ENCODE measurements at regions not wholly inside any gene's neighbourhood (a gene's known extent, or its start where the extent isn't known, plus 50 kb on each side); places are given as distances from the start of the nearest gene placed in this dataset.
A peak's percentile ranks its signal among the peaks of the same experiment; 100 is the strongest.

- H3K4me3 ChIP-seq (ENCODE audit: low read depth, low read length): no peak overlapping the region
- H3K27ac ChIP-seq (ENCODE audit: extremely low read depth, low read depth, low read length): no peak overlapping the region
- H3K36me3 ChIP-seq (ENCODE audit: control insufficient read depth in 2 of 2, insufficient read depth in 1 of 2, low read length in 2 of 2): no peaks in the 10 kb centered on the region
- POLR2A ChIA-PET: no interaction called here
- no peaks in the 10 kb centered on the region for H3K9me3 ChIP-seq (ENCODE audit: control insufficient read depth, insufficient read depth, low read depth, low read length)
- H3K4me1 ChIP-seq (ENCODE audit: control insufficient read depth, insufficient read depth, low read length): no peaks in the 10 kb centered on the region
- TF ChIP-seq CTCF (tag by site-specific recombination; IDR thresholded peaks at IDR 0.05) (no peak), ZNF621 (tag by site-specific recombination; IDR thresholded peaks at IDR 0.05) (no peak), ZNF280C (tag by site-specific recombination; IDR thresholded peaks at IDR 0.05) (no peak), YY1 (tag by site-specific recombination; IDR thresholded peaks at IDR 0.05) (no peak), ZNF146 (tag by site-specific recombination; IDR thresholded peaks at IDR 0.05) (no peak), ZNF16 (tag by site-specific recombination; IDR thresholded peaks at IDR 0.05; ENCODE audit: low read depth) (no peak), ZNF776 (tag by site-specific recombination; IDR thresholded peaks at IDR 0.05; ENCODE audit: borderline replicate concordance) (no peak)
- CTCF ChIA-PET: no interaction called here
These were observed 698.5 kb downstream of the NR4A2 start for GRCh38 chr2:155633887-155634570.

GRCh38 chr2:155633060-155633839 is 699.3 kb downstream of the NR4A2 start:
- POLR2A ChIA-PET: no interaction called here
- H3K9me3 ChIP-seq (ENCODE audit: control insufficient read depth, insufficient read depth, low read depth, low read length): no peaks in the 10 kb centered on the region
- CTCF ChIA-PET: no interaction called here

GRCh38 chr2:155630760-155631159 is 701.8 kb downstream of the NR4A2 start:
- no peaks in the 10 kb centered on the region for H3K9me3 ChIP-seq (ENCODE audit: control insufficient read depth, insufficient read depth, low read depth, low read length)
- H3K4me3 ChIP-seq (ENCODE audit: low read depth, low read length): no peak overlapping the region
- H3K27ac ChIP-seq (ENCODE audit: extremely low read depth, low read depth, low read length): no peak overlapping the region
- no peaks in the 10 kb centered on the region for H3K36me3 ChIP-seq (ENCODE audit: control insufficient read depth in 2 of 2, insufficient read depth in 1 of 2, low read length in 2 of 2)
- TF ChIP-seq ELK4 (IDR thresholded peaks at IDR 0.05; ENCODE audit: borderline replicate concordance, low read depth, low read length) (no peak), OVOL3 (tag by site-specific recombination; IDR thresholded peaks at IDR 0.05) (no peak), ZBTB20 (tag by site-specific recombination; IDR thresholded peaks at IDR 0.05) (no peak), ZNF521 (tag by site-specific recombination; IDR thresholded peaks at IDR 0.05) (no peak), ZBTB48 (tag by site-specific recombination; IDR thresholded peaks at IDR 0.05) (no peak), MYNN (tag by site-specific recombination; IDR thresholded peaks at IDR 0.05; ENCODE audit: borderline replicate concordance) (no peak), ZNF843 (tag by site-specific recombination; IDR thresholded peaks at IDR 0.05) (no peak), ZBTB11 (tag by site-specific recombination; conservative IDR thresholded peaks at IDR 0.05; ENCODE audit: low read depth) (no peak), ZNF785 (tag by site-specific recombination; IDR thresholded peaks at IDR 0.05) (no peak), ZFP37 (tag by site-specific recombination; IDR thresholded peaks at IDR 0.05) (no peak), GLIS1 (tag by site-specific recombination; IDR thresholded peaks at IDR 0.05) (no peak)
- ChIA-PET CTCF (no interaction called here), POLR2A (no interaction called here)
- H3K4me1 ChIP-seq (ENCODE audit: control insufficient read depth, insufficient read depth, low read length): no peaks in the 10 kb centered on the region

More at GRCh38 chr2:155633060-155633839, 699.3 kb downstream of the NR4A2 start:
- H3K4me1 ChIP-seq (ENCODE audit: control insufficient read depth, insufficient read depth, low read length): no peaks in the 10 kb centered on the region
- no peaks in the 10 kb centered on the region for H3K36me3 ChIP-seq (ENCODE audit: control insufficient read depth in 2 of 2, insufficient read depth in 1 of 2, low read length in 2 of 2)
- H3K4me3 ChIP-seq (ENCODE audit: low read depth, low read length): no peak overlapping the region
- TF ChIP-seq SP3 (tag by site-specific recombination; IDR thresholded peaks at IDR 0.05) (no peak), SCRT2 (tag by site-specific recombination; IDR thresholded peaks at IDR 0.05) (peak; percentile 76), SCRT1 (tag by site-specific recombination; IDR thresholded peaks at IDR 0.05; ENCODE audit: borderline replicate concordance) (0 out of 2 replicates have a peak, but pooled peaks have one; percentile 35)
- H3K27ac ChIP-seq (ENCODE audit: extremely low read depth, low read depth, low read length): no peak overlapping the region
